ENCODE measurements at regions not wholly inside any gene's neighbourhood (a gene's known extent, or its start where the extent isn't known, plus 50 kb on each side); places are given as distances from the start of the nearest gene placed in this dataset.
A peak's percentile ranks its signal among the peaks of the same experiment; 100 is the strongest.
"Not testable (repeated sequence)": the region's sequence is repeated elsewhere in the genome, so short reads cannot be mapped to it uniquely, and the experiment has no call there.

GRCh38 chr7:23938937-23939552 is 229.0 kb downstream of the STK31 start:
- DNase-seq, result peak; percentile 33

DNA sequence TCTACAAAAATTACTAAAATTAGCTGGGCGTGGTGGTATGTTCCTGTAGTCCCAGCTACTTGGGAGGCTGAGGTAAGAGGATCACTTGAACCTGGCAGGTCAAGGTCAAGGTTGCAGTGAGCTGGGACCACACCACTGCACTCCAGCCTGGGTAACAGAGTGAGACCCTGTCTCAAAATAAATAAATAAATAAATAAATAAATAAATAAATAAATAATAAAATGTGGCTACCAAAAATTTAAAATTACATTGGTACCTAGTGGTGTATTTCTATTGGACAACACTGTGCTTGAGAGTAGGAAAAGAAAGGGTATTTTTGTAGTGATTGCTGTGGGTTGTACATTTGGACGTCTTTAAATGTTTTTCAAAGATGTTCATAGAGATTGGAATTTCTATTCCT is 229.7 kb downstream of the STK31 start:
- not testable (repeated sequence) for DNase-seq

GRCh38 chr7:23941551-23941950 is 231.5 kb downstream of the STK31 start:
- no peak for DNase-seq

- DNase-seq, result no peak
Observed at GRCh38 chr7:23942032-23942431, 232.0 kb downstream of the STK31 start.

GRCh38 chr7:23944131-23944530 is 234.1 kb downstream of the STK31 start:
- DNase-seq, result no peak

GRCh38 chr7:23945472-23945871 is 235.5 kb downstream of the STK31 start:
- DNase-seq, result no peak

- peak; percentile 34 for DNase-seq
Observed at GRCh38 chr7:23955145-23955544, 245.1 kb downstream of the STK31 start.

GRCh38 chr7:23955600-23956149 is 245.7 kb downstream of the STK31 start:
- DNase-seq, result no peak

DNA sequence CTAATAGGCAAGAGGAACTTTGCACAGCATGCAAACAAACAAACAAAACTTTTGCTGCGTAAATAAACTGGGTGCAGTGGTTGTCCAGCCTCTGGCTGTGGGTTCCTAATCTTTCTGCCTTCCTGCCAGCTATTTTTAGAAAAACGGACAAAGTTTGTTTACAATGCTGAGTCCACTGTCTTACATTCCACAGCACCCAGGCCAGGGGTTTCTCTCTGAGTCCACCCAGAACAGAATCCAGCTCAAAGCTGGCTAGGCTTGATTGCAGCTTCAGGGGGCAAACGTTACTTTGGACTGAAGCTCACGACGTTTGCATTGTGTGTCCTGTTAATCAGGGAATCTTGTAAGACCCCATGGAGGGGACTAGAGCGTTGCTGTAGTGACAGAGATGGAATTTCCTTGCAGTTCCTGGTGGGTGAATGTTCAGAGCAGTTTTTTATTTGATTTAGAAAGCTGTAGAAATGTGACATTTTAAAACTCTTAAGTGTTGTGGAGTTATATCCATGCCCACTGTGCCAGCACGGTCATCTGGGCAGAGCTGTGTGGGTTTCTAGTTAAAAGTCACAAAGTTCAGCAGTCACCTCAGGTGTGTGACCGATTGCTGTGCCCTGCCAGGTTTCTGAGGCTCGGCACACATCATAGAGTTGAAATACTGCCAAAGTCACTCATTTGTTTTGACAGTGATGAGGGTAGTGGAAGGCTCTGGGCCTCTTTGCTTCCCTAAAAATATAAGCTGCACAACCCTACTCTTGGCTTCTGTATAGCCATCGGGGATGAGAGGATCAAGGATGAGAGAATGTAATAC is 247.0 kb downstream of the STK31 start:
- no peak for DNase-seq

DNA sequence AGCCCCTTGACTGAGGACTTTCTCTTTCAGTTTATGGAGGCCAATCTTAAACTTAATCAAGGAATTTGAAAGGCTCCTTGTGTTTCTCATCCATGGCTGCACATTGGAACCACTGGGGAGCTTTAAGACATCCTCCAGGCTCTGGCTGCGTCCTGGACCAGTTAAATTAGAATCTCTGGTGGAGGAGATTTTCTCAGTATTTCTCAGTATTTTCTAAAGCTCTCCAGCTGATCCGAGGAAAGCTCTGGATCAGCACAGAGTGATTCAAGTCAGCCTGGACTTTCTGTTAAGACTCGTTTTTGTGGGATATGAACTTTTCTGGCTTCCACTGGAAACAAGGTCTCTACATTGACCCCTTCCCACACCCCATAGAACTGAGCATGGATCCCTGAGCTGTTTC is 249.8 kb downstream of the STK31 start:
- no peak for DNase-seq

GRCh38 chr7:23960361-23960760 is 250.3 kb downstream of the STK31 start:
- no peak for DNase-seq

DNA sequence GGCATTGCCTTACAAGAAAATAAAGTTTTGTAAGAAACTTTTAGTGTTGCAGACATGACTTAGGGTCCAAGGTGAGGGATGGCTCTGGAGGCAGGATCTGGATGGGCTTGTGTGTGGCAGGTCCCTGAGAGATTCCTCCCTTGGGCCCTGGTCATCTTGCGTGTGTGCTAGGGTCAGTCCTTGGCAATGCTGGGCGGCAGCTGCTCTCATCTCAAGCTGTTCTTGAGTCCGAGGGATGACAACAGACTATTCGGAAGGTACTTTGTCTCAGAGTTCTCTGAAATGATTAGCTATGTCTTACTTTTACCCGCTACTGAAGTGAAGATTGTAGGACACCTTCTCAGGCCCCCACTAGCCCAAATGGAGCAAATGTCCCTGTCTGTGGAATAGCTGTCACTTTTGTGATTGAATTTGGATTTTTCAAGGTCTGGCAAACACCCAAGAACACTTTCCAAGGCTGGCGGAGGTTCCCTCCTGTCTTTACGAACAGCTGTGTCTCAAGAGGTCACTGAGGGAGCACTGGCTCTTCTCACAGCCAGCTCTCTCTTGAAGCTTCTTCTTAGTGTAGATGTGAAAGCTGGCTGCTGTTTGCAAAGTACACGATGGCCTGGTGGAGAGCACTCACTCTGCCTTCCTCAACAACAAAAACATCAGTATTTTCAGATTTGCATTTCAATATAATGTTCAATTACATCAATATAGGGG is 253.6 kb downstream of the STK31 start:
- DNase-seq, result no peak

GRCh38 chr7:23964715-23965114 is 254.7 kb downstream of the STK31 start:
- DNase-seq, result no peak

DNA sequence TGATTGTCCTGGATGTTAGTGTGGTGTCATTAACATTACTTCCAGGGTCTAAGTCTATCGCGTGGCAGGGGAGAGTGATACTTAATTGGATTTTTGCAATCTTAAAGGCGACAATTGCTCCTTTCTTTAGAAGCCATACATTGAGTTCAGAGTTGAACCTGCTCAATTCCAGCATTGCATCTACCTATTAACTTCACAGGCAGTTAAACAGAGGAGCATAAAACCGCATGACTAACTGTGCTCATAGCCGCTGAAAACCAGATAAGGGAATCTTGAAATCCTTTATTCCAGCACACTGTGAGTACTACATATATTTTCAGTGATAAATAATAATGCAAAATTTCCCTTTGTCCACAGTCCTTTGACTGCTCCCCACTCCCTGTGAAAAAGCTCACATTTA is 255.3 kb downstream of the STK31 start:
- DNase-seq, result no peak

- no peak for DNase-seq
Observed at GRCh38 chr7:23966941-23967340, 256.9 kb downstream of the STK31 start.

DNA sequence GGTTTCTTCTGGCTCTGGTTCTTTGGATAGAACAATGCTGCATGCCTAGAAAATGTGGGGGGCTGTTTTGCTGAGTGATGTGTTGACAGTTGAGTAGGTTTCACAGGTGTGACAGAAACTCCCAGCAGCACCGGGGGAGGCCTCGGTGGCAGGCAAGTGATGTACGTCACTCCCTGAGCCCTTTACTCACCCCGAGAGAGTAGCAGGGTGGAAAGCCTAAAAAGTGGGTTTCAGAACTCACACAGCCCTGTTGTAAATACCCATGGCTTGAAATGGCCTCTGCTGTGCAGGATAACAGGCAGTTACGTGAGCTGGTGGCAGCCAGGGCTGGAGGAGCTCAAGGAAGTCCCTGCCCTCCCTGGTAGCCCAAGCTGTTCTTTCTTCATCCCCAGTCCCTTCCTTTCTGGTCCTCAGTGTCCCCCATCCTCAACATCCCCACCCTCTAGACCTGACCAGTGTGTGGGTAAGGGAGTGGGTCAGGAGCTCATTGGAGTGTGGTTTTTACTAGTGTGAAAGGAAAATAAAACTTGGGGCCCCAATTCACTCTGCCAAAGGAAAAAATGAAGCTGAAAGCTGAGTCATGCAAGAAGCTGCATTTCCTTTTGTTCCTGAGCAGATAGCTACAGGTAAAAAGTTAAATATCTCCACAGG is 258.1 kb downstream of the STK31 start:
- no peak for DNase-seq

GRCh38 chr7:23968791-23969190 is 258.8 kb downstream of the STK31 start:
- DNase-seq, result no peak

DNA sequence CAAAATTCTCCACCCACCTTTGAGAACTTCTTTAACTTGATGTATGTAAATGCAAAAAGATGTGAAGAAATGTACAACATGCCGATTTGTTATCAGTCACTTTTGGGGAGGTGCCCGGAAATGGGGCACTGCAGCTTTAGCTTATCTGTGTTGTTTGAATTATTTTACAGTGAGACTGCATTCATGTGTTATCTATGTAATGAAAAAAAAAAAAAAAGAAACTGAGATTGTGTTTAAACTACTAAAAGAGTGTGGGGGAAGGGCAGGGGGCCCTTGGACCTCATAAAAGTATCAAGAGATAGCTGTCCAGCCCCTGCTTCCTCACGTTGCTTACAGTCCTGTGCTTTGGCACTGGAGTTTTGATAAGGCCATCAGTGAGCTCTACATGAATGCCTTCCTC is 259.4 kb downstream of the STK31 start:
- no peak for DNase-seq

GRCh38 chr7:23970193-23970592 is 260.2 kb downstream of the STK31 start:
- DNase-seq, result no peak

- DNase-seq, result no peak
Observed at GRCh38 chr7:23971031-23971430, 261.0 kb downstream of the STK31 start.

DNA sequence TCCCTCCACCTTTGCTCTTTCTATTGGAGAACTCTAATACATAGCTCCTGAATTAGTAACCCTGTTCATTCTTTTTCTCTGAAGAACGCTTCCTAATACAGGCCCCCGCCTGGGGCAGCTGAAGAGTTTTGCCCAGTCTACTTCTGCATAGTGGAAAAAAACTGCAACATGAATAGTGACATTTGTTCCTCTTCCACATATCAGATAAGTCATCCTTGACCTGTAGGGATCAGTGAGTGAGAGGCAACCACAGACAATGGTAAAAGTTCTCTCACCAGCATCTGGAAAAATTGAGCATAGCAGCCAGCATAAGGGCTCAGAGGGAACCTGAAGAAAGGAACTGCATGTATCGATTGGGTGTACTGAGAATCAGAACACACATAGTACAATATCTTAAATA is 262.0 kb downstream of the STK31 start:
- DNase-seq, result no peak

- DNase-seq, result no peak
Observed at GRCh38 chr7:23973264-23973663, 263.2 kb downstream of the STK31 start.

GRCh38 chr7:23980081-23980480 is 270.1 kb downstream of the STK31 start:
- DNase-seq, result no peak
